ENCODE measurements at regions not wholly inside any gene's neighbourhood (a gene's known extent, or its start where the extent isn't known, plus 50 kb on each side); places are given as distances from the start of the nearest gene placed in this dataset.

DNA sequence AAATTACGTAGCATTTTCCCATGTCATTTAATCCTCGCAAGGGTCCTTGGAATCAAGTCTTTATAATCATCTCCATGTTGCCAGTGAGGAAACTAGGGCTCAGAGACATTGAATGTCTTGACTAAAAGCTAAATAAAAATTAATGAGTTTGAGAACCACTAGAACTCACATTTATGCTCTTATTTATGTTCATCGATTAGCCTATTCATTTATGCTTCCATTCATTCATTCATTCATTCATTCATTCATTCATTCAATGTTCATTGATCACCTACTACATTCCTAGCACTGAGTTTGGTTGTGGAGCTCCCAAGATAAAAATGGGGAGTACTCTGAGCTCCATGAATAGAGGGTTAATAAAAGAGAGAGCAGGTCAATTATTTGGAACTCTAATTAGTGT lies 59.7 kb downstream of the KCNA1 start:
- no peaks in the 10 kb centered on the region for H4K20me1 ChIP-seq (ENCODE audit: insufficient read depth)
- no peak overlapping the region for H2AFZ ChIP-seq (ENCODE audit: low read depth, low read length, poor library complexity, severe bottlenecking)
- ChIA-PET CTCF (no interaction called here), RAD21 (ENCODE audit: low non-redundant PET in 1 of 2, low total read pairs in 2 of 2, uncharacterized antibody in 2 of 2, unreplicated experiment in 2 of 2) (no interaction called here), POLR2A (no interaction called here)
- no peaks in the 10 kb centered on the region for H3K9me2 ChIP-seq (ENCODE audit: insufficient read depth)
- TF ChIP-seq POLR2AphosphoS5 (IDR thresholded peaks at IDR 0.05; ENCODE audit: low read depth, low read length) (no peak), CEBPB (IDR thresholded peaks at IDR 0.05; ENCODE audit: low read depth) (no peak), ELF1 (IDR thresholded peaks at IDR 0.05; ENCODE audit: borderline replicate concordance, low read depth) (no peak), TCF7L2 (IDR thresholded peaks at IDR 0.05; ENCODE audit: borderline replicate concordance, extremely low read depth, insufficient read depth, insufficient read length) (no peak), SRF (IDR thresholded peaks at IDR 0.05; ENCODE audit: low read depth) (no peak), FOSL1 (IDR thresholded peaks at IDR 0.05; ENCODE audit: low read depth) (no peak), EGR1 (IDR thresholded peaks at IDR 0.05; ENCODE audit: low read depth) (no peak), JUND (IDR thresholded peaks at IDR 0.05) (no peak), YY1 (IDR thresholded peaks at IDR 0.05; ENCODE audit: extremely low read depth, insufficient replicate concordance, low read depth, low read length) (no peak), POLR2A (IDR thresholded peaks at IDR 0.05; ENCODE audit: borderline replicate concordance, extremely low read depth, insufficient read depth, insufficient read length) (no peak), ZFX (IDR thresholded peaks at IDR 0.05) (no peak), SP1 (IDR thresholded peaks at IDR 0.05; ENCODE audit: low read depth) (no peak), ZNF274 (IDR thresholded peaks at IDR 0.05; ENCODE audit: low read depth, low read length) (no peak), EZH2phosphoT487 (IDR thresholded peaks at IDR 0.05; ENCODE audit: borderline replicate concordance) (no peak), RAD21 (IDR thresholded peaks at IDR 0.05; ENCODE audit: low read depth) (no peak), SIN3A (IDR thresholded peaks at IDR 0.05; ENCODE audit: low read depth) (no peak)
- TF ChIP-seq, protein P1, sequence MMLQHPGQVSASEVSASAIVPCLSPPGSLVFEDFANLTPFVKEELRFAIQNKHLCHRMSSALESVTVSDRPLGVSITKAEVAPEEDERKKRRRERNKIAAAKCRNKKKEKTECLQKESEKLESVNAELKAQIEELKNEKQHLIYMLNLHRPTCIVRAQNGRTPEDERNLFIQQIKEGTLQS (IDR thresholded peaks at IDR 0.05): no peak
- TF ChIP-seq, protein P2, sequence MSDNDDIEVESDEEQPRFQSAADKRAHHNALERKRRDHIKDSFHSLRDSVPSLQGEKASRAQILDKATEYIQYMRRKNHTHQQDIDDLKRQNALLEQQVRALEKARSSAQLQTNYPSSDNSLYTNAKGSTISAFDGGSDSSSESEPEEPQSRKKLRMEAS (IDR thresholded peaks at IDR 0.05): no peak
- TF ChIP-seq, protein P3, sequence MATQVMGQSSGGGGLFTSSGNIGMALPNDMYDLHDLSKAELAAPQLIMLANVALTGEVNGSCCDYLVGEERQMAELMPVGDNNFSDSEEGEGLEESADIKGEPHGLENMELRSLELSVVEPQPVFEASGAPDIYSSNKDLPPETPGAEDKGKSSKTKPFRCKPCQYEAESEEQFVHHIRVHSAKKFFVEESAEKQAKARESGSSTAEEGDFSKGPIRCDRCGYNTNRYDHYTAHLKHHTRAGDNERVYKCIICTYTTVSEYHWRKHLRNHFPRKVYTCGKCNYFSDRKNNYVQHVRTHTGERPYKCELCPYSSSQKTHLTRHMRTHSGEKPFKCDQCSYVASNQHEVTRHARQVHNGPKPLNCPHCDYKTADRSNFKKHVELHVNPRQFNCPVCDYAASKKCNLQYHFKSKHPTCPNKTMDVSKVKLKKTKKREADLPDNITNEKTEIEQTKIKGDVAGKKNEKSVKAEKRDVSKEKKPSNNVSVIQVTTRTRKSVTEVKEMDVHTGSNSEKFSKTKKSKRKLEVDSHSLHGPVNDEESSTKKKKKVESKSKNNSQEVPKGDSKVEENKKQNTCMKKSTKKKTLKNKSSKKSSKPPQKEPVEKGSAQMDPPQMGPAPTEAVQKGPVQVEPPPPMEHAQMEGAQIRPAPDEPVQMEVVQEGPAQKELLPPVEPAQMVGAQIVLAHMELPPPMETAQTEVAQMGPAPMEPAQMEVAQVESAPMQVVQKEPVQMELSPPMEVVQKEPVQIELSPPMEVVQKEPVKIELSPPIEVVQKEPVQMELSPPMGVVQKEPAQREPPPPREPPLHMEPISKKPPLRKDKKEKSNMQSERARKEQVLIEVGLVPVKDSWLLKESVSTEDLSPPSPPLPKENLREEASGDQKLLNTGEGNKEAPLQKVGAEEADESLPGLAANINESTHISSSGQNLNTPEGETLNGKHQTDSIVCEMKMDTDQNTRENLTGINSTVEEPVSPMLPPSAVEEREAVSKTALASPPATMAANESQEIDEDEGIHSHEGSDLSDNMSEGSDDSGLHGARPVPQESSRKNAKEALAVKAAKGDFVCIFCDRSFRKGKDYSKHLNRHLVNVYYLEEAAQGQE (IDR thresholded peaks at IDR 0.05; ENCODE audit: low read depth): no peak
- DNase-seq (ENCODE audit: low read depth, low spot score) (no peak), ATAC-seq (no peak)
- H3K4me3 ChIP-seq (replicated peaks in 1 of 2; ENCODE audit: low read depth in 1 of 2, low read length in 2 of 2): no peak overlapping the region
- H3K4me1 ChIP-seq (ENCODE audit: control insufficient read depth in 1 of 2, insufficient read depth in 2 of 2, low read length in 2 of 2): no peaks in the 10 kb centered on the region
- H3K27me3 ChIP-seq (ENCODE audit: insufficient read depth, low read length): peaks cover 86% of the 10 kb centered on the region
- no peak overlapping the region for H3K4me2 ChIP-seq (ENCODE audit: low read length)
- H3K36me3 ChIP-seq (ENCODE audit: control insufficient read depth in 1 of 2, insufficient read depth in 2 of 2, low read length in 2 of 2): no peaks in the 10 kb centered on the region
- no peaks in the 10 kb centered on the region for H3K9me3 ChIP-seq (ENCODE audit: control insufficient read depth in 1 of 2, insufficient read depth in 1 of 2, low read depth in 1 of 2, low read length in 2 of 2)
- no peaks in the 10 kb centered on the region for H3K79me2 ChIP-seq (ENCODE audit: insufficient read depth, low read length)
- intact Hi-C loops (cut with micrococcal nuclease): no loop called here
- no TSS peak for BruUV-seq (replicated peaks)
- H3K27ac ChIP-seq (ENCODE audit: low read depth, low read length): no peak overlapping the region
- H3K9ac ChIP-seq (ENCODE audit: low read length): no peak overlapping the region

Data from HCT116 (cell line).